DND-41 (cell line): ENCODE measurements at regions not wholly inside any gene's neighbourhood (a gene's known extent, or its start where the extent isn't known, plus 50 kb on each side); places are given as distances from the start of the nearest gene placed in this dataset.

Experiments
- EZH2 ChIP-seq: IDR thresholded peaks from 3 replicates; pipeline ENCODE4 v1.6.1; 2012; ENCODE audit warnings: borderline replicate concordance, low read depth, mild to moderate bottlenecking, moderate library complexity, low read length, inconsistent platforms; ENCODE audit not compliant: severe bottlenecking
- TF ChIP-seq, protein P1 (sequence below): IDR thresholded peaks from 2 replicates; pipeline ENCODE4 v1.5.1; 2012; ENCODE audit warnings: borderline replicate concordance, low read length, moderate library complexity, mild to moderate bottlenecking; ENCODE audit not compliant: poor library complexity, severe bottlenecking; ENCODE audit errors: extremely low read depth

DNA sequence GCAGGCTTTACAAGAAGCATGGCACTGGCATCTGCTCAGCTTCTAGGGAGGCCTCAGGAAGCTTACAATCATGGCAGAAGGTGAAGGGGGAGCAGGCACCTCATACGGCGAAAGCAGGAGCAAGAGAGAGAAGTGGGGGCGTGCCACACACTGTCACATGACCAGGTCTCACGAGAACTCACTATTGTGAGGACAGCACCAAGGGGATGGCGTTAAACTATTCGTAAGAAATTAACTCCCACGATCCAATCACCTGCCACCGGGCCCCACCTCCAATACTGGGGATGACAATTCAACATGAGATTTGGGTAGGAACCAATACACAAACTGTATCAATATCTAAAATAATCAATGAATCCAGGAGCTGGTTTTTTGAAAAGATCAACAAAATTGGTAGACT is 156.0 kb upstream of the DPP10 start:
- TF ChIP-seq EZH2, result no peak
- TF ChIP-seq, protein P1, sequence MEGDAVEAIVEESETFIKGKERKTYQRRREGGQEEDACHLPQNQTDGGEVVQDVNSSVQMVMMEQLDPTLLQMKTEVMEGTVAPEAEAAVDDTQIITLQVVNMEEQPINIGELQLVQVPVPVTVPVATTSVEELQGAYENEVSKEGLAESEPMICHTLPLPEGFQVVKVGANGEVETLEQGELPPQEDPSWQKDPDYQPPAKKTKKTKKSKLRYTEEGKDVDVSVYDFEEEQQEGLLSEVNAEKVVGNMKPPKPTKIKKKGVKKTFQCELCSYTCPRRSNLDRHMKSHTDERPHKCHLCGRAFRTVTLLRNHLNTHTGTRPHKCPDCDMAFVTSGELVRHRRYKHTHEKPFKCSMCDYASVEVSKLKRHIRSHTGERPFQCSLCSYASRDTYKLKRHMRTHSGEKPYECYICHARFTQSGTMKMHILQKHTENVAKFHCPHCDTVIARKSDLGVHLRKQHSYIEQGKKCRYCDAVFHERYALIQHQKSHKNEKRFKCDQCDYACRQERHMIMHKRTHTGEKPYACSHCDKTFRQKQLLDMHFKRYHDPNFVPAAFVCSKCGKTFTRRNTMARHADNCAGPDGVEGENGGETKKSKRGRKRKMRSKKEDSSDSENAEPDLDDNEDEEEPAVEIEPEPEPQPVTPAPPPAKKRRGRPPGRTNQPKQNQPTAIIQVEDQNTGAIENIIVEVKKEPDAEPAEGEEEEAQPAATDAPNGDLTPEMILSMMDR, result no peak
